Right lobe of liver (tissue), 6 donors: ENCODE measurements at regions not wholly inside any gene's neighbourhood (a gene's known extent, or its start where the extent isn't known, plus 50 kb on each side); places are given as distances from the start of the nearest gene placed in this dataset.
"Not testable (repeated sequence)": the region's sequence is repeated elsewhere in the genome, so short reads cannot be mapped to it uniquely, and the experiment has no call there.

Source experiments
- ATAC-seq, 4 donors: fragments of 200-7000 bp; cut with Tn5 transposase; one replicate each; pipeline ENCODE4 v1.9.1; 2020; ENCODE audit warnings: mild to moderate bottlenecking in 4 of 4, moderate library complexity in 4 of 4
- DNase-seq, 3 donors: peaks; one replicate each; pipeline ENCODE4 v3.0.0-alpha.2; 2020
- H3K27ac ChIP-seq, 3 donors: fragments of 200-600 bp; one replicate each; pipeline ENCODE4 v1.8.0; 2022
- H3K27me3 ChIP-seq, 2 donors: fragments of 200-600 bp; one replicate each; pipeline ENCODE4 v1.8.0; 2022
- H3K36me3 ChIP-seq, 4 donors: fragments of 200-600 bp; sonication (generic) in 1 of 4; one replicate each; pipeline versions ENCODE4 v1.5.1 to v1.8.0; 2017 to 2022; ENCODE audit warnings: control low read depth in 1 of 4
- H3K4me1 ChIP-seq, 4 donors: fragments of 200-600 bp; sonication (generic) in 1 of 4; one replicate each; pipeline versions ENCODE4 v1.5.1 to v1.8.0; 2017 to 2022; ENCODE audit warnings: control low read depth in 1 of 4
- H3K4me3 ChIP-seq, 3 donors: fragments of 200-600 bp; one replicate each; pipeline ENCODE4 v1.8.0; 2022
- H3K9me3 ChIP-seq, 4 donors: fragments of 200-600 bp; sonication (generic) in 1 of 4; one replicate each; pipeline versions ENCODE4 v1.5.1 to v1.8.0; 2017 to 2022; ENCODE audit warnings: control low read depth in 1 of 4
- POLR2A ChIP-seq: fragments of 450-650 bp; IDR thresholded peaks from one replicate; pipeline ENCODE4 v1.6.1; 2017; ENCODE audit warnings: antibody characterized with exemption, mild to moderate bottlenecking
- WGBS: methylation state at CpG from one replicate; pipeline ENCODE4 v1.1.6; 2018; ENCODE audit warnings: low coverage, low lambda C conversion rate; ENCODE audit not compliant: insufficient coverage; ENCODE audit errors: missing lambda C conversion rate; 5-methylcytosine and 5-hydroxymethylcytosine counted together
- intact Hi-C, 2 donors: fragments of 100-400 bp; cut with DNase I; formaldehyde crosslinking; loops; one replicate each; pipeline versions ENCODE4 v1.11.2 to v1.14.1; 2022
- donor health status: DM: no; HTN: yes; CAD: no.
- donor health status: DM: no; HTN: no; CAD: no.
- donor health status: DM: no; HTN: no; CAD: no.
- donor health status: DM: no; HTN: yes; CAD: no.
- donor health status: DM: no; HTN: yes; CAD: no.

GRCh38 chr9:62798884-62799850 lies 1609.3 kb downstream of the SPATA31A7 start:
- H3K9me3 ChIP-seq, H3K36me3 ChIP-seq, intact Hi-C loops, H3K27ac ChIP-seq: not testable (repeated sequence)
- ATAC-seq: peak in 2 of 4 donors; percentile 10 to 32
- 13% methylated on average over 35 of the region's 35 CpGs for WGBS
- DNase-seq: peak; percentile 44 to 68 (median 59)
- Histone ChIP-seq H3K27me3 (peaks cover 0 to 41% of the 10 kb centered on the region in 2 donors), H3K4me1 (peaks cover 0 to 10% (median 0%) of the 10 kb centered on the region in 4 donors), H3K4me3 (peak overlapping the region in 1 of 3 donors; percentile 5)

- DNase-seq: peak; percentile 65 to 78 (median 69)
- intact Hi-C loops, H3K9me3 ChIP-seq, H3K36me3 ChIP-seq, H3K27ac ChIP-seq: not testable (repeated sequence)
- peaks cover 0 to 48% of the 10 kb centered on the region in 2 donors for H3K27me3 ChIP-seq
- TF ChIP-seq POLR2A: peak; percentile 13
- H3K4me1 ChIP-seq: peaks cover 0 to 10% (median 0%) of the 10 kb centered on the region in 4 donors
- ATAC-seq: peak; percentile 11 to 38 (median 22)
- H3K4me3 ChIP-seq: peak overlapping the region in 2 of 3 donors; percentile 9 to 41
- WGBS: 5% methylated on average over 32 of the region's 36 CpGs
These were observed 1610.1 kb downstream of the SPATA31A7 start for GRCh38 chr9:62799851-62800371.

- Histone ChIP-seq H3K4me3 (peak overlapping the region in 2 of 3 donors; percentile 6 to 41), H3K27me3 (peaks cover 0 to 48% of the 10 kb centered on the region in 2 donors), H3K4me1 (peaks cover 0 to 10% (median 0%) of the 10 kb centered on the region in 4 donors), H3K27ac (peak overlapping the region in 2 of 3 donors; percentile 1 to 15)
- H3K9me3 ChIP-seq, intact Hi-C loops, H3K36me3 ChIP-seq: not testable (repeated sequence)
- peak in 3 of 4 donors; percentile 9 to 21 (median 19) for ATAC-seq
- 12% methylated on average over 30 of the region's 30 CpGs for WGBS
- peak in 2 of 3 donors; percentile 56 to 62 for DNase-seq
These were observed 1610.9 kb downstream of the SPATA31A7 start for GRCh38 chr9:62800451-62801371.

GRCh38 chr9:62801372-62801811 lies 1611.6 kb downstream of the SPATA31A7 start:
- DNase-seq (peak; percentile 40 to 66 (median 59)), ATAC-seq (peak; percentile 42 to 52 (median 47))
- H3K36me3 ChIP-seq, intact Hi-C loops, H3K9me3 ChIP-seq: not testable (repeated sequence)
- WGBS: 7% methylated on average over 15 of the region's 15 CpGs
- peaks cover 0 to 48% of the 10 kb centered on the region in 2 donors for H3K27me3 ChIP-seq
- peak overlapping the region in 1 of 3 donors; percentile 41 for H3K4me3 ChIP-seq
- peak overlapping the region in 1 of 3 donors; percentile 1 for H3K27ac ChIP-seq
- H3K4me1 ChIP-seq: peaks cover 0 to 10% (median 0%) of the 10 kb centered on the region in 4 donors

- 9% methylated on average over 57 of the region's 63 CpGs for WGBS
- H3K36me3 ChIP-seq, H3K9me3 ChIP-seq, intact Hi-C loops: not testable (repeated sequence)
- H3K4me1 ChIP-seq: peaks cover 0 to 10% (median 0%) of the 10 kb centered on the region in 4 donors
- peak overlapping the region; percentile 16 to 60 (median 55) for H3K27ac ChIP-seq
- DNase-seq: peak; percentile 75 to 88 (median 83)
- peak overlapping the region; percentile 30 to 41 (median 37) for H3K4me3 ChIP-seq
- ATAC-seq: peak; percentile 97 to 99 (median 98)
- H3K27me3 ChIP-seq: peaks cover 0 to 48% of the 10 kb centered on the region in 2 donors
These were observed 1612.3 kb downstream of the SPATA31A7 start for GRCh38 chr9:62801961-62802718.

- peak overlapping the region in 2 of 3 donors; percentile 55 to 60 for H3K27ac ChIP-seq
- ATAC-seq, intact Hi-C loops, H3K36me3 ChIP-seq, DNase-seq, H3K9me3 ChIP-seq: not testable (repeated sequence)
- peaks cover 0 to 10% (median 0%) of the 10 kb centered on the region in 4 donors for H3K4me1 ChIP-seq
- H3K4me3 ChIP-seq: peak overlapping the region; percentile 30 to 41 (median 37)
- WGBS: 16% methylated on average over 9 of the region's 9 CpGs
- peaks cover 0 to 48% of the 10 kb centered on the region in 2 donors for H3K27me3 ChIP-seq
These were observed 1612.9 kb downstream of the SPATA31A7 start for GRCh38 chr9:62802719-62803079.

- intact Hi-C loops, H3K36me3 ChIP-seq, H3K4me3 ChIP-seq, ATAC-seq, H3K9me3 ChIP-seq, DNase-seq, H3K27ac ChIP-seq: not testable (repeated sequence)
- H3K4me1 ChIP-seq: peaks cover 0 to 10% (median 0%) of the 10 kb centered on the region in 4 donors
- peaks cover 0 to 48% of the 10 kb centered on the region in 2 donors for H3K27me3 ChIP-seq
- 38% methylated on average over 2 of the region's 2 CpGs for WGBS
These were observed 1613.3 kb downstream of the SPATA31A7 start for GRCh38 chr9:62803099-62803498.

GRCh38 chr9:62804314-62804713 lies 1614.5 kb downstream of the SPATA31A7 start:
- H3K36me3 ChIP-seq, H3K9me3 ChIP-seq, ATAC-seq, H3K4me3 ChIP-seq, H3K27ac ChIP-seq, intact Hi-C loops: not testable (repeated sequence)
- H3K27me3 ChIP-seq: peaks cover 0 to 41% of the 10 kb centered on the region in 2 donors
- H3K4me1 ChIP-seq: peaks cover 0 to 10% (median 0%) of the 10 kb centered on the region in 4 donors
- WGBS: 7% methylated on average over 1 of the region's 1 CpG
- DNase-seq: peak in 1 of 3 donors; percentile 51

GRCh38 chr9:62807424-62807823 lies 1617.6 kb downstream of the SPATA31A7 start:
- peak in 1 of 3 donors; percentile 70 for DNase-seq
- intact Hi-C loops, H3K36me3 ChIP-seq: not testable (repeated sequence)

More at GRCh38 chr9:62807424-62807823, 1617.6 kb downstream of the SPATA31A7 start:
- H3K4me1 ChIP-seq, H3K27ac ChIP-seq, H3K9me3 ChIP-seq, ATAC-seq, H3K4me3 ChIP-seq: not testable (repeated sequence)
- H3K27me3 ChIP-seq: peaks cover 0 to 14% of the 10 kb centered on the region in 2 donors
- 23% methylated on average over 3 of the region's 3 CpGs for WGBS
